PFSK-1 (cell line): ENCODE measurements at regions not wholly inside any gene's neighbourhood (a gene's known extent, or its start where the extent isn't known, plus 50 kb on each side); places are given as distances from the start of the nearest gene placed in this dataset.

Experiments used
- FOXP2 ChIP-seq: optimal IDR thresholded peaks from 2 replicates; pipeline ENCODE3; 2011; ENCODE audit warnings: borderline replicate concordance, control low read depth, inconsistent platforms; ENCODE audit not compliant: insufficient read depth; ENCODE audit errors: extremely low read length, extremely low read depth
- POLR2AphosphoS5 ChIP-seq: IDR thresholded peaks from 2 replicates; pipeline ENCODE4 v1.6.1; 2012; ENCODE audit warnings: low read depth, mild to moderate bottlenecking, control low read depth, low read length, moderate library complexity
- REST ChIP-seq, 2 experiments: IDR thresholded peaks; 2 replicates each; pipeline versions ENCODE4 v1.6.1 to v1.8.0; 2011 to 2012; ENCODE audit warnings: low read depth in 2 of 2, low read length in 2 of 2, control low read depth in 1 of 2, inconsistent platforms in 1 of 2, mild to moderate bottlenecking in 1 of 2, moderate library complexity in 1 of 2; ENCODE audit not compliant: insufficient read depth in 1 of 2
- SIN3A ChIP-seq: IDR thresholded peaks from 2 replicates; pipeline ENCODE4 v1.6.1; 2012; ENCODE audit warnings: mild to moderate bottlenecking, low read length, moderate library complexity, borderline replicate concordance; ENCODE audit not compliant: insufficient read depth
- TAF1 ChIP-seq: IDR thresholded peaks from 2 replicates; pipeline ENCODE4 v1.6.1; 2012; ENCODE audit warnings: low read length, control low read depth, borderline replicate concordance; ENCODE audit not compliant: insufficient read depth

GRCh38 chr17:14448818-14449217, 147.9 kb downstream of the HS3ST3B1 start:
- TF ChIP-seq FOXP2 (no peak), TAF1 (no peak), REST (IDR thresholded peaks at IDR 0.05; ENCODE audit: insufficient read depth in 1 of 2, low read depth in 2 of 2, low read length in 2 of 2) (no peak), POLR2AphosphoS5 (no peak), SIN3A (no peak)

DNA sequence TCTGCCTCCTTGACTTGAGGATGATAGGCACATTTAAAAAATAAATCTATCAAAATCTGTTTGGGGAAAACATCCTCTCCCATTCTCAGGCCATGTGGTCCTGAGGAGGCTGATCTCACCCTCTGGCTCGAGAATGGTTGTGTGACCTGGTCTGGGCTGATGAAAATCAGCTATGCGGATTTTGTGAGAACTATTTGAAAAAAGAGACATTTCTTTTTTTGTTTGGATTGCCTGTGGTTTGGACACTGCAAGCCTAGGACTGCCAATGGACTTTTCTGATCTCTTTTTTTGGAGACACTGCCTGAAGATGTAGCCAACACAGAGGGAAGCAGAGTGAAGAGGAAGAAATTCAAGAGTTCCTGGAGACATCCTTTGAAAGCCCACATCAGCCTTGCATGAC, 145.9 kb downstream of the HS3ST3B1 start:
- TF ChIP-seq POLR2AphosphoS5 (no peak), SIN3A (no peak), REST (IDR thresholded peaks at IDR 0.05; ENCODE audit: insufficient read depth in 1 of 2, low read depth in 2 of 2, low read length in 2 of 2) (no peak), FOXP2 (no peak), TAF1 (no peak)

GRCh38 chr17:14444915-14445314, 144.0 kb downstream of the HS3ST3B1 start:
- TF ChIP-seq FOXP2 (no peak), POLR2AphosphoS5 (no peak), SIN3A (no peak), REST (IDR thresholded peaks at IDR 0.05; ENCODE audit: insufficient read depth in 1 of 2, low read depth in 2 of 2, low read length in 2 of 2) (no peak), TAF1 (no peak)

GRCh38 chr17:14442798-14443528, 142.1 kb downstream of the HS3ST3B1 start:
- TF ChIP-seq REST (IDR thresholded peaks at IDR 0.05; ENCODE audit: insufficient read depth in 1 of 2, low read depth in 2 of 2, low read length in 2 of 2) (no peak), TAF1 (no peak), POLR2AphosphoS5 (no peak), SIN3A (no peak), FOXP2 (no peak)

- TF ChIP-seq FOXP2 (no peak), TAF1 (no peak), POLR2AphosphoS5 (no peak), REST (IDR thresholded peaks at IDR 0.05; ENCODE audit: insufficient read depth in 1 of 2, low read depth in 2 of 2, low read length in 2 of 2) (no peak), SIN3A (no peak)
Observed at GRCh38 chr17:14437176-14437575, 136.3 kb downstream of the HS3ST3B1 start.
